Hematopoietic multipotent progenitor cell treated with erythropoietin and hydrocortisone succinate and interleukin-3 and kit ligand, for 8 days (in vitro differentiated cells): ENCODE measurements at regions not wholly inside any gene's neighbourhood (a gene's known extent, or its start where the extent isn't known, plus 50 kb on each side); places are given as distances from the start of the nearest gene placed in this dataset.

Source experiments
- DNase-seq: peaks from one replicate; pipeline ENCODE4 v3.0.0-alpha.2; 2015

GRCh38 chr1:168970926-168971659 is 135.4 kb upstream of the ATP1B1 start:
- no peak for DNase-seq

DNA sequence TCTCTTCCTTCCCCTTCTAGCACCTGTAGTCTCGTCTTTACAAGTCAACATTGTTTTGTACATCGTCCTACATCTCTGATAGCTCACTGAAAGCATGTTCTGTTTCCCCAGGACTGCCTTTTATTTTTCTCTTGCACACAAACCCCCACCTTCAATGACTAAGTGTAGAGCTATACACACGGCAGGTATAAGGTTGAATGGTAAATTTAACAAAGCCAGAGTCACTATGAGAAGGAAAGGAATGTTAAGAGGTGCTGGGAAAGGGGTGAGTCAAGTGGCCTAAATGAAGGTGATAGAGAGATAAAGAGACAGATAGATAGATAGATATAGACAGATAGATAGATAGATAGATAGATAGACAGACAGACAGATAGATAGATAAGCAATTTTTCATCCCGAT is 134.3 kb upstream of the ATP1B1 start:
- DNase-seq: no peak

DNA sequence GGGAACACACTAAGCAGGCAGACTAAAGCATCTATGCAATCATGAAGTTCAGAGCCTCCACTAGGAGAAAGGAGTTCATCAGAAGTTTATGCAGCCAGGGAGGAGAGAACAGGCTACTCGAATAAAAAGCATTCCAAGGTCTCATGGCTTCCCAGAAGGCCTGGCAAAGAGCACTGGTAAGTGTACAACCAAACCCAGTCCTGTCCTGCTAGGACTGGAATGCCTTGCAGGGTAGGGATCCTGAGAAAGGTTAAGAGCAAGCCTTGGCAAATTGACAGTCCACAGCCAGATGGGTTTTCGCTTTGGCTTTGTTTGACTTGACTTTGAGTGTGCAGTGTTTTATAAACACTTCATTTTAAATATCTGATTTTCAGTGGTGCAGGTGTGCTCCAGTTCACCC is 133.6 kb upstream of the ATP1B1 start:
- DNase-seq: no peak

DNA sequence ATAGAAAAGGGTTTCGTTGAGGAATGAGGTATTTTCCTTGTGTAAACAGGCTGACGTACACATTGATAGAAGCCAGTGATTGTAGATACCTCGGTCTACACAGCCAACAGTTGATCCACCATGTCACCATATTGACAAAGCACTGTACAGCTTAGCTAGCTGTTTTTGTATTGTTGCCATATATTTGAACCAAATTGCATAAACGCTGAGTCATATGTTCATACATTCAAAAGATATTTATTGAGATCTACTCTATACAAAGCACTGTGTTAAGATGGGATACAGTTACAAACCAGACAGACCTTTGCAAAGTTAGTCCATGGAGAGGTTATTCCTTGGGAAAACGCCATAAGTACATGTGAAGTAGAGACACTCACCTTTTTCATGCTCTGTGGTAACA is 132.4 kb upstream of the ATP1B1 start:
- DNase-seq: no peak

GRCh38 chr1:168974611-168975010 is 131.9 kb upstream of the ATP1B1 start:
- no peak for DNase-seq

- DNase-seq: no peak
These were observed 130.2 kb upstream of the ATP1B1 start for GRCh38 chr1:168976267-168976666.

DNA sequence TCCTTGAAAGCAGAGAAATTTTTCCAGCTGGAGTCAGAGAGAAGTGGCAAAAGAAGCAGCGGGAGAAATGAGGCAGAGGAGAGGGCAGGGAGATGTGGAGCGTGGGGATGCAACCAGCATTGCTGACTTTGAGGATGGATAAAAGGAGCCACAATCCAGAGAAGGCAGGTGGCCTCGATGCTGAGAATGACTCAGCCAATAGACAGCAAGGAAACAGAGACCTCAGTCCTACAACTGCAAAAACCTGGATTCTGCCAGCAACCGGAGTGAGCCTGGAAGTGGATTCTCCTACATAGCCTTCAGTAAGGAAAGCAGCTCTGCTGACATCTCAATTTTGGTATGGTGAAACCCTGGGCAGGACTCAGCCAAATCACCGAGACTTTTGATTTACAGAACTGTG is 128.9 kb upstream of the ATP1B1 start:
- no peak for DNase-seq

DNA sequence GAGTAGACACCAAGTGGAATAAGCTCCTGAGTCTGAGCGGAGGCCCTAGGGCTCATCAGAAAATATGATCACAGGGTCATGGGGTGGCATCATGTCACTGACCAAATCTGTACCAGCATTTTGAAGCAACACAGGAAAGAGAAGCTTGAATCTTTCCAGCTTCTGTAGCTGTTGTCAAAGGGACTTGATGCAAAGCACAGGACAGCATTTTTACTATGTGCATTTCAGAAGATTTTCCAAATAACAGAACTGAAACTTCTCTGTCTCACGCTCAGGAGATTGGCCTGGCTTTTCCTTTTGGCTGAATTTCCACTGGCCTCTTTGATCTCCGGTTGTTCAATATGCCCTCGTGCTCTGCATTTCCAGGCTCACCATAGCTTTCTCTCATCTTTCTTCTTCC is 127.2 kb upstream of the ATP1B1 start:
- DNase-seq: no peak

DNA sequence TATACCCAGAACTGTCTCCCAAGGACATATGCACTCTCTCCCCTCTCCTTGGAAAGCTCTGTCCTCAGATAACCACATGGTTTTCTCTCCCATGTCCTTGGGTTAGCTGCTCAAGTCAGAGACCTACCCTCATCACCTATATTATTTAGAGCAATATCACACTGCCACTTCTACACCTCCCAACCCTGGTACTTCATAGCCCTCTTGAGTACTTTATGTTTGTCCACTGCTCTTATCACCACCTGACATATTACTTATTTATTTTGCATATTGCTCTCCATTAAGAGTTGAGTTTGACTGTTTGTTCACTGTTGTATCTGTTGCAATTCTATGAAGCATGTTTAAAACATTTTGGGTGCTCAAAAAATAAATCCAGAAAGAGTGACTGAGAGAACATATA is 126.3 kb upstream of the ATP1B1 start:
- DNase-seq: no peak

GRCh38 chr1:168980656-168981055 is 125.8 kb upstream of the ATP1B1 start:
- no peak for DNase-seq

- no peak for DNase-seq
These were observed 123.7 kb upstream of the ATP1B1 start for GRCh38 chr1:168982778-168983177.

DNA sequence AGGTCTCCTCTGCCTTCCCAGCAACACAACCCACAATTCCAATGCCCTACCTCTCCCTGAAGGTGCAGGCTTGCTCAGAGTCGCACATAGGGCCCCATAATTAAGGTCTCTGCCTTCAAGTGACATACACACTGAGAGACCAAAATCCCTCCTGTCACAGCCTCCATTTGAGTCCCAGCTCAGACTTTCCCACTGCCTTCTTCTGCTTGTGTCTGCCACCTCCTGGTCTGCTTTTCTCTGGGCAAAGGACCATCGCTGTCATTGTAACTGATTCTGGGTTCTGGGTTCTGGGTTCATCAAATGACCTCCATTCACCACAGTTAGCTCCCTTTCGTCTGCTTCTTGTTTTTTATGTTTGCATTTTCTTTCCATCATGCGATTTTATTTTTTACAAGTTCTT is 119.2 kb upstream of the ATP1B1 start:
- no peak for DNase-seq

DNA sequence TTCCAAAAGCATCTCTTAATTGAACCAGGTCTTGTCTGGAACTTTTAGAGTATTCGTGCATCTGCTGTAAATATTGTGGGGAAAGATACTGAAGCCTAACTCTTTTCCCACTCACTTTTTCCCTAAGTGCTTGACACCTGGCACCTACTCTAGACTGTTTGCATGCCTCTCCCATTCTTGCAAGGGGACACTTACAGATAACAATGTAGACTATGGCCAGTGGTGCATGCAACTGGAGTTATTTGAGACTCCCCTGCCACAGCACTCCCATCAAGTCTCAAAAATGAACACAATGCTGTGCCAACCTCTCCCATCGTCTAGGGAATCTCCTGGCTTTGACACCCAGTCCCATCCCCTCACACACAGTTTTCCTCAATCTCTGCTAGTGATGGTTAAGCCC is 118.6 kb upstream of the ATP1B1 start:
- no peak for DNase-seq

DNA sequence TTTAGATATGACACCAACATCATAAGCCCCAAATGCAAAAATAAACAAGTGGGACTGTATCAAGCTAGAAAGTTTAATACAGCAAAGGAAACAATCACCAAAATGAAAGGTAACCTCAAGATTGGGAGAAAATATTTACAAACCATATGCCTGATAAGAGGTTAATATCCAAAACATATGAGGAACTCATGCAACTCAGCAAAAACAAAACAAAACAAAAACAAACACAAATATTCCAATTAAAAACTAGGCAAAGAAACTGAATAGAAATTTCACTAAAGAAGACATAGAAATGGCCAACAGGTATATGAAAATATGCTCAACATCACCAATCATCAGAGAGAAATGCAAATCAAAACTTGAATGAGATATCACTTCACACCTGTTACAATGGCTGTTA is 116.5 kb upstream of the ATP1B1 start:
- no peak for DNase-seq

DNA sequence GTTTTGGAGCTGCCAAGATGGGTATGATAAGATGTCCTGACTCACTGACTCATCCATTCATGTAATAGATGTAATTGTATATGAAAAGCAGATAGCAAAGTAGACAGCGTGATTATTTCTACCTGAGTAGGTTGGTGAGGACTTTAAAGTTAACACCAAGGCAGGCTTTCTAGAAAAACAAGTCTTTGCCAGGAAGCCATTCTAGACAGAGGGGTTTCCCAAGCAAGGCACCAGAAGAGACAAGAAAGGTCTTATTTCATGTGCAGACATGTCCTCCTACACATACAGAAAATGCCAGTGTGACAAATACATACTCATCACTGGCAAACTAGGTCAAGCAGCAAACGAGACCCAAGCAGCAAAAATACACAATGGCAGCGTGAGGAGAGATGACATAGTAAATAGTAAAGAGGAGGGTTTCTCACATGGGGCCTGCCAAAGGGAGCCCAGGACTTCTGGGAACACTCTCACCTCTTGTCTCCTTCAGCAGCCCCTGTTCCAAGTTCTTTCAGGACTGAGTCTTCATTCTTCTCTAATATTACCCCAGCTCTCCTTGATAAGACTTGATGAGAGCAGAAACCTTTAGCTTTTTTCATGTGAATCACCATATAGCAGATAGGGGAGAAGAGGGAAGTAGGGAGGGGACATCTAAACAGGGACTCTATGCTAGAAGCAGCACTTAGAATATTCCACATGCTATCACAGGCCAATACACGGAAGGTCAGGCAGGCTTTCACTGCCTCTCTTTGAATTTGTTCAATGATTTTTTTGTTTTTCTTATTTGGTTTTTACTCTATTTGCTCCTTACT is 114.6 kb upstream of the ATP1B1 start:
- no peak for DNase-seq

GRCh38 chr1:169001353-169001752 is 105.1 kb upstream of the ATP1B1 start:
- no peak for DNase-seq

DNA sequence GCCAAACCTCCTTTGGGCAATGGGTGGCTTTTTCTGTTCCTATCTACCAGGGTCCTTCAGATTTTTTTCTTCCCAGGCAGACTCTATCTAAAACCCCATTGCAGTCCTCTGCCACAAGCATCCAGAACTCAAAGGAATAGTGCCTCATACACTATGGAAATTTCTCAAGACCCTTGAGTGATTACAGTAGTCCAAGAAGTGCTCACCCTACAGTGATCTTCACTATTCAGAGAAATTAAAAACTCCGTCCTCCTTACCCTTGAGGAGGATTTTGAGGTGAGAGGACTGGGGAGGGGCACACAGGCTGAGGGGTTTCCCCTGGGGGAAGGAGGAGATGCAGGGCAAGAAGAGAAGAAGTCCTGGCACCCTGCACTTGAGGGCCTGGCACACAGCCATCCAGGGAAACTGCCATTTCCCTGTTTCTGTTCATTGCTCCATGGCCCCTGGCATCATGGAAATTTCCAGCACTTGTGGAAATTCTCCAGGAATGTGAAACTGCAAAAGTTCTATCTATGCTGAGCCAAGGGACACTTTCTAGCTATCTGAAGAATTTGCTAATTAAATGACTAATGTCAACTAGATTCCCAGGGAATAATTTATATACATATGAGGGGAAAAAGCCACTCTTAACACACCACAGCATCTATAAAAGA is 102.5 kb upstream of the ATP1B1 start:
- no peak for DNase-seq

DNA sequence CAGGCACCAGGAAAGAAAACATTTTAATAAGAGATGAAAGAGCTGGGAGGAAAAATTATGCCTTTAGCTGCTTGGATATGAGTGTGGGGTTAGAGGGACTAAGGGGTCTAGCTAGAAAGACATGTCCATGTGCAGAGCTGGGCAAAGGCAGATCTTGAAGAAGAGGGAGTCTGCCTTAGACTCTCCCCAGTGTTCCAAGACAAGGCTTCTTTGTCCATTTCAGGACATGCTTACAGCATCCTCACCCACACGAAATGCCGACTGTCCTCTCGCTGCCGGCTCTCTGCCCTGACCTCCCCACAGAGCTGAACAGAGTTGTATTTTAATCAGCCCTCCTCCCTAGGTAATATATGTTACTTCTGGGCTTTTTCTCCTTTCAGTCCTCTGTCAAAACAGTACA is 100.7 kb upstream of the ATP1B1 start:
- DNase-seq: no peak

- DNase-seq: no peak
These were observed 96.8 kb upstream of the ATP1B1 start for GRCh38 chr1:169009666-169010065.

- DNase-seq: no peak
These were observed 94.1 kb upstream of the ATP1B1 start for GRCh38 chr1:169012416-169012815.

DNA sequence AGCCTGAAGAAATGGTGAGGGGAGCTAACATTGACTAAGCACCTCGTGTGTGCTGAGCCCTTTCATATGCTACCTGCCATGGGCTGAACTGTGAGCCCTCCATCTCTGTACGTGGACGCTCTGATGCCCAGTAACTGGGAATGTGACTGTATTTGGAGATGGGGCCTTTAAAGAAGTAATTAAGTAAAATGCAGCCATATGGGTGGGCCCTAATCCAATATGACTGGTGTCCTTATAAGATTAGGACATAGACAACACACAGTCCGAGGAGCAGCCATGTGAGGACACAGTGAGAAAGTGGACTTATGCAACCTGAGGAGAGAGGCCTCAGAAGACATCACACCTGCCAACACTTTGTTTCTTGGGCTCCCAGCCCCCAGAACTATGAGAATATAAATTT is 92.7 kb upstream of the ATP1B1 start:
- no peak for DNase-seq

DNA sequence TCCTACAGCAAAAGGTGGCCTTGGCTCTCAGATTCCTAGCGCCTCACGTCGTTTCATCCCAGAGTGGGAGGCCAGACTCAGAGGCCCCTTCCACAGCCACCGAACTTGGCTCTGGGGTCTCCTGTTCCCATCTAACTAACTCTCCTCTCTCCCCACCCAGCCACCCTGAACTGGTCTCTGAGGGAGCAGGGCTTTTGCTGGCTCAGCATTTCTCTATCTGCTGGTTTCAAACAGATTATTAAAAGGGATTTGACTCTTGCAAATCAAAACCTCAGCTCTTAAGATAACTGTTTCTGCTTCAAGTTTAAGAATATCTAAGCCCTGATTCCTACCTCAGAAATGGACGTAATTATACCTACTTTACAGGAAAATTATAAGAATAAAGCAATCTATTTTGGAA is 91.0 kb upstream of the ATP1B1 start:
- no peak for DNase-seq

DNA sequence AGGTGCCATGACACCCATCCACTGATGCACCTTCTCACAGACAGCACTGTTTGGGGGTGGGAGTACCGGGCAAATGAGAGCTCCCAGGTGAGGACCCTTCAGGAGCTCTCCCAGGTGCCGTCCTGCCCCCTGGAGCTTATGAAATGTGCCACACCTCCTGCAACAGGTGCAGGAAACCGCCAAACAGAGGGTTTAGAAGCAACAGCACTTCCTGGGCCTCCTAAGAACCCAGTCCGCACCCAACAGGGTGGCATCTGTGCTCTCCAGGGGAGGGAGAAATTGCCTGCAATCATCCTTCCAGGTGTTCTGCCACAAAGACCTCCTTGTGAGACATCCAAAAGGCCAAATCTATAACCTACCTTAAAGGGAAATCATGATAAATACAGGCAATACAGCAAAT is 87.7 kb upstream of the ATP1B1 start:
- no peak for DNase-seq

GRCh38 chr1:169019419-169020058 is 87.0 kb upstream of the ATP1B1 start:
- no peak for DNase-seq
